ENCODE measurements at regions not wholly inside any gene's neighbourhood (a gene's known extent, or its start where the extent isn't known, plus 50 kb on each side); places are given as distances from the start of the nearest gene placed in this dataset.

- no peak for DNase-seq (ENCODE audit: low read depth)
Observed at GRCh38 chr7:19464751-19465150, 244.1 kb downstream of the POLR1F start.

GRCh38 chr7:19464241-19464640 is 244.6 kb downstream of the POLR1F start:
- no peak overlapping the region for H3K4me3 ChIP-seq (ENCODE audit: low read depth, low read length)
- DNase-seq (ENCODE audit: low read depth): peak; percentile 29

More at GRCh38 chr7:19464751-19465150, 244.1 kb downstream of the POLR1F start:
- H3K4me3 ChIP-seq (ENCODE audit: low read depth, low read length): no peak overlapping the region

GRCh38 chr7:19463581-19463980 is 245.3 kb downstream of the POLR1F start:
- H3K4me3 ChIP-seq (ENCODE audit: low read depth, low read length): no peak overlapping the region
- DNase-seq (ENCODE audit: low read depth): peak; percentile 17

GRCh38 chr7:19455623-19456022 is 253.2 kb downstream of the POLR1F start:
- no peak overlapping the region for H3K4me3 ChIP-seq (ENCODE audit: low read depth, low read length)

GRCh38 chr7:19448091-19448490 is 260.7 kb downstream of the POLR1F start:
- no peak for DNase-seq (ENCODE audit: low read depth)
- no peak overlapping the region for H3K4me3 ChIP-seq (ENCODE audit: low read depth, low read length)

More at GRCh38 chr7:19455623-19456022, 253.2 kb downstream of the POLR1F start:
- no peak for DNase-seq (ENCODE audit: low read depth)

- DNase-seq (ENCODE audit: low read depth): peak; percentile 19
- H3K4me3 ChIP-seq (ENCODE audit: low read depth, low read length): no peak overlapping the region
Observed at GRCh38 chr7:19442016-19442785, 266.6 kb downstream of the POLR1F start.

- H3K4me3 ChIP-seq (ENCODE audit: low read depth, low read length): no peak overlapping the region
- DNase-seq (ENCODE audit: low read depth): no peak
Observed at GRCh38 chr7:19439517-19439916, 269.3 kb downstream of the POLR1F start.

GRCh38 chr7:19437446-19437845 is 271.4 kb downstream of the POLR1F start:
- DNase-seq (ENCODE audit: low read depth): no peak
- H3K4me3 ChIP-seq (ENCODE audit: low read depth, low read length): no peak overlapping the region

- DNase-seq (ENCODE audit: low read depth): no peak
Observed at GRCh38 chr7:19427944-19428343, 280.9 kb downstream of the POLR1F start.

GRCh38 chr7:19421861-19422260 is 276.6 kb upstream of the FERD3L start:
- H3K4me3 ChIP-seq (ENCODE audit: low read depth, low read length): no peak overlapping the region
- no peak for DNase-seq (ENCODE audit: low read depth)

More at GRCh38 chr7:19427944-19428343, 280.9 kb downstream of the POLR1F start:
- H3K4me3 ChIP-seq (ENCODE audit: low read depth, low read length): no peak overlapping the region

GRCh38 chr7:19417231-19417630 is 272.0 kb upstream of the FERD3L start:
- H3K4me3 ChIP-seq (ENCODE audit: low read depth, low read length): no peak overlapping the region
- DNase-seq (ENCODE audit: low read depth): no peak

GRCh38 chr7:19415123-19415522 is 269.9 kb upstream of the FERD3L start:
- no peak for DNase-seq (ENCODE audit: low read depth)
- no peak overlapping the region for H3K4me3 ChIP-seq (ENCODE audit: low read depth, low read length)

GRCh38 chr7:19413443-19413965 is 268.3 kb upstream of the FERD3L start:
- DNase-seq (ENCODE audit: low read depth): no peak

GRCh38 chr7:19410691-19411090 is 265.5 kb upstream of the FERD3L start:
- no peak for DNase-seq (ENCODE audit: low read depth)

More at GRCh38 chr7:19413443-19413965, 268.3 kb upstream of the FERD3L start:
- H3K4me3 ChIP-seq (ENCODE audit: low read depth, low read length): no peak overlapping the region

GRCh38 chr7:19410106-19410505 is 264.9 kb upstream of the FERD3L start:
- DNase-seq (ENCODE audit: low read depth): no peak
- no peak overlapping the region for H3K4me3 ChIP-seq (ENCODE audit: low read depth, low read length)

More at GRCh38 chr7:19410691-19411090, 265.5 kb upstream of the FERD3L start:
- H3K4me3 ChIP-seq (ENCODE audit: low read depth, low read length): no peak overlapping the region

- no peak for DNase-seq (ENCODE audit: low read depth)
- no peak overlapping the region for H3K4me3 ChIP-seq (ENCODE audit: low read depth, low read length)
Observed at GRCh38 chr7:19408706-19409220, 263.5 kb upstream of the FERD3L start.

GRCh38 chr7:19407270-19407669 is 262.0 kb upstream of the FERD3L start:
- H3K4me3 ChIP-seq (ENCODE audit: low read depth, low read length): no peak overlapping the region
- no peak for DNase-seq (ENCODE audit: low read depth)

GRCh38 chr7:19405541-19405940 is 260.3 kb upstream of the FERD3L start:
- DNase-seq (ENCODE audit: low read depth): no peak
- no peak overlapping the region for H3K4me3 ChIP-seq (ENCODE audit: low read depth, low read length)

- H3K4me3 ChIP-seq (ENCODE audit: low read depth, low read length): no peak overlapping the region
- DNase-seq (ENCODE audit: low read depth): peak; percentile 97
Observed at GRCh38 chr7:19404912-19405329, 259.7 kb upstream of the FERD3L start.

GRCh38 chr7:19403691-19404090 is 258.5 kb upstream of the FERD3L start:
- no peak overlapping the region for H3K4me3 ChIP-seq (ENCODE audit: low read depth, low read length)
- DNase-seq (ENCODE audit: low read depth): no peak

GRCh38 chr7:19401461-19401860 is 256.2 kb upstream of the FERD3L start:
- DNase-seq (ENCODE audit: low read depth): no peak

More at GRCh38 chr7:19401461-19401860, 256.2 kb upstream of the FERD3L start:
- no peak overlapping the region for H3K4me3 ChIP-seq (ENCODE audit: low read depth, low read length)

All from skeletal muscle cell (primary cell).